ENCODE measurements at regions not wholly inside any gene's neighbourhood (a gene's known extent, or its start where the extent isn't known, plus 50 kb on each side); places are given as distances from the start of the nearest gene placed in this dataset.

DNA sequence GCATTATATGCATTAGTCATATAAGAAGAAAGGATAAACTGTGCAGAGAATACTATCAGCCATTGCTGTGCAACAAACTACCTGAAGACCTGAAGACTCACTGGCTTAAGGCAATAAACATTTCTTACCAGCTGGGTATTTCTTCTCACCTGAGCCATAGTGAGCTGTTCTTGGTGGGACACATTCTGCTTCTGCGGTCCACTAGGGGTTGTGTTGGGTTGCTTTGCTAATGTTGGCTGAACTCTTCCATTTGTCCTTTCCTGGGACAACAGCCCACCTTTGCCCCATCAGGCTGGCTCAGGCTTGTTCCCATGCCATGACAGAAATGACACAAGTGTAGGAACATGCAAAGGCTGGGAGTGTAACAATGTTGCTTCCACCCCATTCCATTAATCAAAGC is 388.6 kb downstream of the PCDH7 start:
- no peak overlapping the region for H3K4me3 ChIP-seq (replicated peaks; ENCODE audit: low read depth, low read length)
- H3K36me3 ChIP-seq (ENCODE audit: control insufficient read depth, insufficient read depth, low read length), result no peaks in the 10 kb centered on the region
- TF ChIP-seq, protein P1, sequence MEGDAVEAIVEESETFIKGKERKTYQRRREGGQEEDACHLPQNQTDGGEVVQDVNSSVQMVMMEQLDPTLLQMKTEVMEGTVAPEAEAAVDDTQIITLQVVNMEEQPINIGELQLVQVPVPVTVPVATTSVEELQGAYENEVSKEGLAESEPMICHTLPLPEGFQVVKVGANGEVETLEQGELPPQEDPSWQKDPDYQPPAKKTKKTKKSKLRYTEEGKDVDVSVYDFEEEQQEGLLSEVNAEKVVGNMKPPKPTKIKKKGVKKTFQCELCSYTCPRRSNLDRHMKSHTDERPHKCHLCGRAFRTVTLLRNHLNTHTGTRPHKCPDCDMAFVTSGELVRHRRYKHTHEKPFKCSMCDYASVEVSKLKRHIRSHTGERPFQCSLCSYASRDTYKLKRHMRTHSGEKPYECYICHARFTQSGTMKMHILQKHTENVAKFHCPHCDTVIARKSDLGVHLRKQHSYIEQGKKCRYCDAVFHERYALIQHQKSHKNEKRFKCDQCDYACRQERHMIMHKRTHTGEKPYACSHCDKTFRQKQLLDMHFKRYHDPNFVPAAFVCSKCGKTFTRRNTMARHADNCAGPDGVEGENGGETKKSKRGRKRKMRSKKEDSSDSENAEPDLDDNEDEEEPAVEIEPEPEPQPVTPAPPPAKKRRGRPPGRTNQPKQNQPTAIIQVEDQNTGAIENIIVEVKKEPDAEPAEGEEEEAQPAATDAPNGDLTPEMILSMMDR (IDR thresholded peaks at IDR 0.05; ENCODE audit: insufficient read depth, low read length, poor library complexity, severe bottlenecking), result no peak
- no peaks in the 10 kb centered on the region for H3K27me3 ChIP-seq (replicated peaks; ENCODE audit: control insufficient read depth, insufficient read depth, low read length)
- DNase-seq (ENCODE audit: extremely low read depth, insufficient read length), result no peak

- no peaks in the 10 kb centered on the region for H3K27me3 ChIP-seq (replicated peaks; ENCODE audit: control insufficient read depth, insufficient read depth, low read length)
- no peak for DNase-seq (ENCODE audit: extremely low read depth, insufficient read length)
- H3K4me3 ChIP-seq (replicated peaks; ENCODE audit: low read depth, low read length), result no peak overlapping the region
- TF ChIP-seq, protein P1 (IDR thresholded peaks at IDR 0.05; ENCODE audit: insufficient read depth, low read length, poor library complexity, severe bottlenecking), result no peak
- H3K36me3 ChIP-seq (ENCODE audit: control insufficient read depth, insufficient read depth, low read length), result no peaks in the 10 kb centered on the region
These were observed 391.6 kb downstream of the PCDH7 start for GRCh38 chr4:31111790-31112189.

DNA sequence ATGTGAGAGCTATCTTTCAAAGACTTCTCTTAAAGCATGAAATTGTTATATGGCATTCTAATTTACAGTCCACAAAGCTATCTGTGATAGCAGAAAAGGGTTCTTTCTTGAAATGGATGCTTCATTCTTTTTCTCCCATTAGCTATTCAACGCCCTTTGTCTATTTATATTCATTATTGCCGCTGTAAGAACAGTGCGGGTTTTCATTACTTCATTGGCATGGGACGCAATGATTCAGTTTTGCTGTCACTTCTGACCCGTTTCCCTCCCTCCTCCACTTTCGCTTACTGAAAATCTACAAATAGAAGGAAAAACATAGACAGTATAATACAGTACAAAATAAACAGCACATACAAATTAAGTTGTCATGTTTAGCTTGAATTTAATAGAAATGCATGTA is 394.6 kb downstream of the PCDH7 start:
- Histone ChIP-seq H3K36me3 (ENCODE audit: control insufficient read depth, insufficient read depth, low read length) (no peaks in the 10 kb centered on the region), H3K27me3 (replicated peaks; ENCODE audit: control insufficient read depth, insufficient read depth, low read length) (no peaks in the 10 kb centered on the region), H3K4me3 (replicated peaks; ENCODE audit: low read depth, low read length) (no peak overlapping the region)
- TF ChIP-seq, protein P1 (IDR thresholded peaks at IDR 0.05; ENCODE audit: insufficient read depth, low read length, poor library complexity, severe bottlenecking), result no peak
- no peak for DNase-seq (ENCODE audit: extremely low read depth, insufficient read length)

GRCh38 chr4:31124008-31124585 is 403.9 kb downstream of the PCDH7 start:
- DNase-seq (ENCODE audit: extremely low read depth, insufficient read length), result no peak
- TF ChIP-seq, protein P1 (IDR thresholded peaks at IDR 0.05; ENCODE audit: insufficient read depth, low read length, poor library complexity, severe bottlenecking), result no peak
- Histone ChIP-seq H3K36me3 (ENCODE audit: control insufficient read depth, insufficient read depth, low read length) (no peaks in the 10 kb centered on the region), H3K27me3 (replicated peaks; ENCODE audit: control insufficient read depth, insufficient read depth, low read length) (no peaks in the 10 kb centered on the region), H3K4me3 (replicated peaks; ENCODE audit: low read depth, low read length) (no peak overlapping the region)

GRCh38 chr4:31125061-31125460 is 404.9 kb downstream of the PCDH7 start:
- TF ChIP-seq, protein P1 (IDR thresholded peaks at IDR 0.05; ENCODE audit: insufficient read depth, low read length, poor library complexity, severe bottlenecking), result no peak
- H3K36me3 ChIP-seq (ENCODE audit: control insufficient read depth, insufficient read depth, low read length), result no peaks in the 10 kb centered on the region
- H3K27me3 ChIP-seq (replicated peaks; ENCODE audit: control insufficient read depth, insufficient read depth, low read length), result no peaks in the 10 kb centered on the region
- DNase-seq (ENCODE audit: extremely low read depth, insufficient read length), result no peak
- H3K4me3 ChIP-seq (replicated peaks; ENCODE audit: low read depth, low read length), result no peak overlapping the region

DNA sequence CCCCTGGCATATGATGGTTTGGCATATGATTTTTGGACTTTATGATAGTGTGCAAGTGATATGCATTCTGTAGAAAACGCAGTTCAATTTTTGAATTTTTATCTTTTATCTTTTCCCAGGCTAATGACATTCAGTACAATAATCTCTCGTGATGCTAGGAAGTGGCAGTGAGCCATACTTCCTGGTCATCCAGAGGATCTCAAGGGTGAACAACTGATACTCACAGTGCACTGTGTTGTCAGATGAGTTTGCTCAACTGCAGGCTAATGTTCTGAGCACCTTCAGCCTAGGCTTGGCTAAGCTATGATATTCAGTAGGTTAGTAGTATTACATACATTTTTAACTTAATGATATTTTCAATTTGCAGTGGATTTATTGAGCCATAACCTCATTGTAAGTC is 405.3 kb downstream of the PCDH7 start:
- Histone ChIP-seq H3K36me3 (ENCODE audit: control insufficient read depth, insufficient read depth, low read length) (no peaks in the 10 kb centered on the region), H3K27me3 (replicated peaks; ENCODE audit: control insufficient read depth, insufficient read depth, low read length) (no peaks in the 10 kb centered on the region), H3K4me3 (replicated peaks; ENCODE audit: low read depth, low read length) (no peak overlapping the region)
- TF ChIP-seq, protein P1 (IDR thresholded peaks at IDR 0.05; ENCODE audit: insufficient read depth, low read length, poor library complexity, severe bottlenecking), result no peak
- no peak for DNase-seq (ENCODE audit: extremely low read depth, insufficient read length)
